CD1c-positive myeloid dendritic cell (primary cell): ENCODE measurements at regions not wholly inside any gene's neighbourhood (a gene's known extent, or its start where the extent isn't known, plus 50 kb on each side); places are given as distances from the start of the nearest gene placed in this dataset.

Experiments
- DNase-seq: peaks from one replicate; pipeline ENCODE4 v3.0.0-alpha.2; 2016; ENCODE audit errors: extremely low spot score

DNA sequence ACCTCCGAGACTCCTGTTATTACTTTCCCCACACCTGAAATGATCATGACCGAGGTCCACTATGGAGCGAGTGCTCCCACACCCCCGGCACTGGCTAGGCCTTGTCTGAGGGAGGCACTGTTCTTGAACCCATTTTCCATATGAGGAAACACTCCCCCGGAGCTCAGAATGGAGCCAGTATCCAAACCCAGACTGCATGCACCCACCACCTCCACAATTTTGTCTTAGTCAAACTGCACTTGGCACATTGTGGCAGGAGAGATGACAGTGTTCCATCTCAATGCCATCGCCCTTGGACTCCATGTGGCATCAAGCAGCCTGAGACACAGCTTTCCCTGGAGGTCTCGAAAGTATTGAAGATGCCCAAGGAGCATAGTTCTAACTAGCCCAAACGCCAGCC lies 154.1 kb downstream of the NUP210 start:
- no peak for DNase-seq

DNA sequence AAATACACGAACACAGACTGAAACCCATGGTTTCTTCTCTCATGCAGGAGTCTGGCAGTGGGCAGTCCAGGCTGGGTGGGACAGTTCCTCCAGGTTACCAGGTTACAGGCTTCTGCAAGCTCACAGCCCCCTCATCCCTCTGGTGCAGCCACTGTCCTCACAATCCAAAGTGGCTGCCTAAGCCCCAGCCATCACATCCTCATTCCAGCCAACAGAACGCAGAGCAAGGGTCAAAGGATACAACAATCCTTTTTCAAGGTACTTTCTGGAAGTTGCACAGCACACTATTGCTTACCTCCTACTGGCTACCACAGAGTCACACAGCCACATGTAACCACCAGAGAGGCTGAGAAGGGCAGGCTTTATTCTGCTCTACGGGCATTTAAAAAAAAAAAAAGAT lies 154.6 kb downstream of the NUP210 start:
- DNase-seq, result no peak

DNA sequence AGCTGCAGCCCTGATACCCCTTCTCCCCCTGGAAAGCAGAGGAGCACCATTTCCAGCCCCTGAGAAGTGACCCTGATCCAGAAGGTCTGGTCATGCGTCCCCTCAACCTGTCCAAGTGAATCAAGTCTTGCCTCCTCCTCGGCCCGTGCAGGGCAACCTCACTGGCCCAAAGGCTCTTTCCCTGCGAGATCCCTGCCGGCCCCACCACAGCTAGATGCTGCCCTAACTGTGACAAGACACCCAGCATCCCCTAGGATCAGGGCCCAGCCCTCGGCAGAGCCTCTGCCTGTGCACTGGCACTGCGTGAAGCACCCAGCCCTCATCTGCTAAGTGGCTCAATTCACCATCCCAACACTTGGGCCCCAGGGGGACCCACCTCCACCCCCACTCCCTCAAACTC lies 155.1 kb downstream of the NUP210 start:
- no peak for DNase-seq

DNA sequence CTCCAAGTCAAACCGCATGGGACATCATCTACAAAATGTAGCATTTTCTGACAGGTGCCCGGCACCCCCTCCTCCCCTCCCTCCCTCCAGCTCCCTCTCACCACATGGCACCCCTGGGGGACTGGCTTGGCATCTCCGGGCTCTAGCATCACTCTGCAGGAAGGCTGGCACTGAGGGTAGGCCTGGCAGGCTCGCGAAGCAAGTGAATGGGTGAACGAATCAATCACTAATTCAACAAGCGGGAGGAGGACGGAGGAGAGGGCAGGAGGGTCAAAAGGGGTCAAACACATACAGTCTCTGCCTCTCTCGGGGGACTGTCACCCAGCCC lies 155.7 kb downstream of the NUP210 start:
- DNase-seq, result no peak

DNA sequence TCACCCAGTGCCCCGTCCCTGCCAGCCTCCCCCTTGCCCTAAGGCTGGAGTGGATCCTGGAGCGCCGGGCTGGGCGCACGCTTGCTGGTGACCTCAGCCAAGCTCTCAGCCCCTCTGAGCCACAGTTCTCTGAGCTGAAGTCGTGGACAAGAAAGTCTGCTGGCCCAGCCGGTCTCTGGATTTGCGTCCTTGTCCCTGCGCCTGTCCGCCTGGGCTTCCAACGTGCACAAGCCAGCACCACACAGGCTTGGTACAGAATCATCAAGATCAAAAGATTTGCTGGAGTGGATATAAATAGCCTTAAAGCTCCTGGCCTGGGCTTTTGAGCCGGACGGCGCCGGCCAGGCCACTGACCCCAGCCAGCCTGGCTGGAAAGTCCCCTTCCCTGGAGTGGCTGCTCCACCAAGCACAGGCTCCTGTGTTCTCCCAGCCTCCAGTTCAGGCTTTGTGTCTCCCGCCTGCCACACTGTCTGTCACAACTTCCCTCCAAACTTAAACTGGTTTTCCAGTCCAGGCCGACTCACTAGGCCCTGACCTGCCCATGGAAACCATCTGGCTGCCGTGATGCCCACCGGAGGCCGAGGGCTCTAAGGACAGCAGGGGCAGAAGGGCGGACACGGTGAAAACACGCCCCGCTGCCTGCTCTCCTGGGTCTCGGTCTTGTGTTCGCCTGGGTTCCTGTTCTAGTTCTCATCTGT lies 156.2 kb downstream of the NUP210 start:
- DNase-seq, result no peak

DNA sequence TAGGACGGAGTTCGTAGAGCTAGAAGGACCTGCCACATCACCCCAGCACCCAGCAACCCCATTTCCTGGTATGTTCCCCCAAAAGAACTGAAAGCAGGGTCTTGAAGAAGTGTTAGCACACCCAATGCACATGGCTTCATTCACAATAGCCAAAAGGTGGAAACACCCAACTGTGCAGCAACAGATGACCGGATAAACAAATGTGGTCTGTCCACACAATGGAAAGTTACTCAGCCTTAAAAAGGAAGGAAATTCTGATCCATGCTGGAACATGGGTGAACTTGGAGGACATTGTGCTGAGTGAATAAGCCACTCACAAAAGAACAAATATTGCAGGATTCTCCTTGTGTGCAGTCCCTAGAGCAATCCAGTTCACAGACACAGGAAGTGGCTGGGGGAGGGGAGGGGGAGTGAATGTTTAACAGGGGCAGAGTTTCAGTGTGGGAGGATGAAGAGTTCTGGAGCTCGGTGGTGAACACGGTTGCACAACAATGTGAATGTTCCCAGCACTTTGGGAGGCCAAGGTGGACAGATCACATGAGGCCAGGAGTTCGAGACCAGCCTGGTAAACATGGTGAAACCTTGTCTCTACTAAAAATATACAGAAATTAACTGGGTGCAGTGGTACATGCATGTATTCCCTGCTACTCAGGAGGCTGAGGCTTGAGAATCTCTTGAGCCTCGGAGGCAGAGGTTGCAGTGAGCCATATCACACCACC lies 157.5 kb downstream of the NUP210 start:
- no peak for DNase-seq

DNA sequence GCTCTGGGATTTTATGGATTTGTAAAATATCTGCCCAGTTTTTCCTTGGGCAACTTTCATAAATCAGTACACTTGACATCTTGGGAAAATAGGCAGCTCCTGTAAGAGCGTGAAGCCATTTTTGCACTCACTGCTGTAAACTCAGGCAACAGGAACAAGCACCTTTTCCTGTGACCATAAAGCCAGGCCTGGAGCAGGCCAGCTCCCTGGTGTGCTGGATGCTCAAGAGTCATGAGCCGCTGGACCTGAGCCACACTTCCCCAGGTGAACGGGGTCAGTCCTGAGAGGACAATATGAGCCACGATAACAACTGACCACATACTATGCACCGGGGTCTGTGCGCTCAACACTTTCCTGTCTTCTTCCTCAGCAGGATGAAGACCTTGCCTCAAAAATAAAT lies 158.2 kb downstream of the NUP210 start:
- no peak for DNase-seq

DNA sequence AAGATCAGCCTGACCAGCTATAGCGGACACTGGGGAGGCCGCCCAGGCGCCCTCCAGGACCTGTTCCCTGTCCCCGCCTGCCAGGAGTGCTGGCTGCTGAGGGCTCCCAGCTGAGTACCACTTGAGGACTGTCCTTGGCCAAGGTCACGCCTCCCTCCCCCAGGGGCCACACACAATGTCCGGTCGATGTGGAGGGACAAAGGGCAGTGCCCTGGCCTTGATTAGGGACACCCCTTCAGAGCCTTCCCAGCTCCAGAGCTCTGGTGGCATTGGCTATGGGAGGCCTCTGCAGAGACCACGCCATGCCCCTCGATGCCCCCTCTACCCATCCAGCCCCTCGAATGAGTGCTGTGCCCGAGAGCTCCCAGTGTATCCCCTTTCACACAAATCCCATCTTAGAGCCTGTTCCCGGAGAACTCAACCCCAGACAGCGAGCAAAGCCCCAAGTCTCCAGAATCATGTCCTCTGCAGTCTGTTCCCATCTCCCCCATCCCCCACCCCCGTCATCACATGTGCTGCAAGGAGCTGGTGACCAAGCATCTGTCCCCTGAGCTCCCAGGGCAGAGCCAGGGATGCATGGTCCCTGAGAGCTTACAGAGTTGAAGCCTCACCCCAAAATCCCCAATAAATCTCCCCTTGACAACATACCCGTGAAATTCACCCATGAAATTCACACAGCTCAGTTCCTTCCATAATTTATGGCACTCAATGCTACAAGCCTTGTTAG lies 158.9 kb downstream of the NUP210 start:
- no peak for DNase-seq

DNA sequence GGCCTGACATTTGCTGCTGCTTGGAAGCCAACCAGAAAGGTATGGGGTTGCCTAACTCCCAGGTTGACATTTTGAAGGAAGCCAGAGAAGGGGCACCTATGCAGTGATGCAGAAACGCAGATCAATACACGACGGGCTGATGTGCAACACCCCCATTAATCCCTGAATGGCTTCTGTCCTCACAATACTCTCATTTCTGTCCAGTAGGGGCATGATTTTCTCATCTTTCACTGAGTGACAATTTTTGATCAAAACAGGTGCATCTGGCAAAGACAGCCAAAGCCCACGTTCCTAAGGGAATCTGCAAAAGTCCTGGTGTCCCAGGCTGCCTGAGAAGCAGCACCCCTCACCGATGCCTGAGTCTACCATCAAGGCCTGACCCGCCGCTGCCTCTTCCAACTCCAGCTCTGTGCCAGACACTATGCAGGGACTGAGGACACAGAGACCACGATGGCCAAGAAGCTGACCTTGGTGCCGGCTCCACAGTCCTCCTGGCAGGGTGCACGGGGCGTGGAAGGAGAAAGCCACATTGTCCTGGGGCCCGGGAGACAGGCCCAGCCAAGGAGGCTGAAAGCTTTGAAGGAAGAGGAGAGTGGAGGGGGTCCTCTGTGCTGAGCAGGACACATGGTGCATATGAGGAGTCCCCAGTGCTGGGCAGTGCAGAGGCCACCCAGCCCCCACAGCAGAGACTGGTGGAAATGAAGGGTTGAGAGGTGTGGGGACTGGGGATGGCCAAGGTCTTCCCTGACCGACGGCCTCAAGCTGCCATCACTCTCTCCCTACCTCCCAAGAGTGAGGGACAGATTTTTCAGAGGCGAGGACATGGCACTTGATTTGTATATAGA lies 159.6 kb downstream of the NUP210 start:
- no peak for DNase-seq

DNA sequence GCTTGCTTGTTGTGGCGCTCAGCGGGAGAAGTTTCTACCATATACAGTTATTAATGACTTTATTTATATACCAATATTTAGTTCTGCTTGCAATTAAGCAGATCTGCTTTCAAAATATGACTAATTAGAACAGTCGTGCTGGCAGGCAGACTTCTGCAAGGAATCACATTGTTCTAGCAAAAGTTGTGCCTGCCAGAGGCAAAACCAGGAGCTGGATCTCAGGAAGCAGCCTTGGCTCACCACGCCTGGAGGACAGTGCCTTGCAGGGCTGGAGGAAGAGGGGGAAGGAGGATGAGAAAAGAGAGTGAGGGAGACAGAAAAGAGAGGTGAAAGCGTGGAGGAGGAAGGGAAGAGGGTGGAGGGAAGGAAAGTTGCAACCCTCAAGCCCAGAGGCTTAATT lies 160.3 kb downstream of the NUP210 start:
- no peak for DNase-seq

DNA sequence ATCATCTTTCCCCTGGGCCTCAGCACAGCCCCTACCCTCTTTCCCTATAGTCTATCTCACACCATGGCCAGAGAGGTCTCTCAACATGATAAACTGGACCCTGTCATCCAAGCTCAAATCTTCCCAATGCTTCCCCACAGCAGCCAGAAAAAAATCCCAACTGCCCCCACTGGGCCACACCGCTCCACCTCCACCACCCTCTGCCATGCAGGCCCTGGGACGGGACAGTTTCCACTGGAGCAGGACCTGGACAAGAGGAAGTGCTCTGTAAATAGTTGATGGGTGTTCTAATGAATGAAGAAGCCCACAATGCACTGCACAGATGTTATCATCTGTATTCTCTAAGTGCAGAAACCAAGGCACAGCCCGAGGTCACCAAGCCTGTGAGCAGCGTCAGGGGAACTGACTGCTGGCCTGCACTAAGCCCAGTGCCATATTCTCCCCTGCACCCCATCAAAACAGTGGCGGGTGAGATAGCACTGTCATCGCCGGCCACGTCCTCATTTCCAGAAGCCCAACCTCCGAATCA lies 161.1 kb downstream of the NUP210 start:
- DNase-seq, result no peak

DNA sequence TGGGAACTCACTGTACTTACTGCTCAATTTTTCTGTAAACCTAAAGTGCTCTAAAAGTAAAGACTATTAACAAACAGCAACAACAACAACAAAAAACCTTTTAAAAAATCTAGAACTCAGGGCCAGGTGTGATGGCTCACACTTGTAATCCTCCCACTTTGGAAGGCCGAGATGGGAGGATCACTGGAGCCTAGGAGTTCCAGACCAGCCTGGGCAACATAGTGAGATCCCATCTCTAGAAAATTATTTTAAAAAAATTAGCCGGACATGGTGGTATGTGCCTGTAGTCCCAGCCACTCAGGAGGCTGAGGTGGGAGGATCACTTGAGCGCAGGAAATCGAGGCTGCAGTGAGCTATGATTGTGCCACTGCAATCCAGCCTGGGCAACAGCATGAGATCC lies 161.8 kb downstream of the NUP210 start:
- no peak for DNase-seq

DNA sequence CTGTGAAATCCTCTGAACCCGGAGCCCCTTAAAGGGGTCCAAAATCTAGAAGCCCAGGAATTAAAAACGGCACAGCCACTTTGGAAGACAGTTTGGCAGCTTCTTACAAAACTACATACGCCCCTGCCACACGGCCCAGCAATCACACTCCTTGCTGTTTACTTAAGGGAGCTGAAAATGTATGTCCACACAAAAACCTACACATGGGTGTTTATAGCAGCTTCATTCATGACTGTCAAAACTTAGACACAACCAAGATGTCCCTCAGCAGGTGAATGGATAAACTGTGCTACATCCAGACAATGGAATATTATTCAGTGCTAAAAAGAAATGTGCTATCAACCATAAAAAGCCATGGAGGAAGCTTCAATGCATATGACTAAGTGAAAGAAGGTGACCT lies 162.5 kb downstream of the NUP210 start:
- DNase-seq, result no peak

DNA sequence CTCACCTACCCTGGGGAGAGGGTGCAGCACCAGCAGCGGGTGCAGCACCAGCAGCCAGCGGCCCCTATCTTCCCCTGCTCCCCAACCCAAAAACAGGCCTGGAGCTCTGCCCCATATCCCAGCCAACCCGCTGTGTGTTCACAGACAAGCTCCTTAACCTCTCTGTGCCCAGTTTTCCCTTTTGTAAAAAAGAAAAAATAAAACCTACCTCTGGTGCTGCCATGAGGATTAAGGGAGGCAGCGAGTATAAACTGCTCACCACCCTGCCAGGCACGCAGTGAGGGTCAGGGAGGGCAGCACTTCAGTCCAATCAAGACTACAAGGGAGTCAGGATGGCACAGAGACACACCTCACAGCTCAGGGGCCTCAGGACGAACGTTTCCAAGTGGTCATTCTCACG lies 163.3 kb downstream of the NUP210 start:
- DNase-seq, result no peak

DNA sequence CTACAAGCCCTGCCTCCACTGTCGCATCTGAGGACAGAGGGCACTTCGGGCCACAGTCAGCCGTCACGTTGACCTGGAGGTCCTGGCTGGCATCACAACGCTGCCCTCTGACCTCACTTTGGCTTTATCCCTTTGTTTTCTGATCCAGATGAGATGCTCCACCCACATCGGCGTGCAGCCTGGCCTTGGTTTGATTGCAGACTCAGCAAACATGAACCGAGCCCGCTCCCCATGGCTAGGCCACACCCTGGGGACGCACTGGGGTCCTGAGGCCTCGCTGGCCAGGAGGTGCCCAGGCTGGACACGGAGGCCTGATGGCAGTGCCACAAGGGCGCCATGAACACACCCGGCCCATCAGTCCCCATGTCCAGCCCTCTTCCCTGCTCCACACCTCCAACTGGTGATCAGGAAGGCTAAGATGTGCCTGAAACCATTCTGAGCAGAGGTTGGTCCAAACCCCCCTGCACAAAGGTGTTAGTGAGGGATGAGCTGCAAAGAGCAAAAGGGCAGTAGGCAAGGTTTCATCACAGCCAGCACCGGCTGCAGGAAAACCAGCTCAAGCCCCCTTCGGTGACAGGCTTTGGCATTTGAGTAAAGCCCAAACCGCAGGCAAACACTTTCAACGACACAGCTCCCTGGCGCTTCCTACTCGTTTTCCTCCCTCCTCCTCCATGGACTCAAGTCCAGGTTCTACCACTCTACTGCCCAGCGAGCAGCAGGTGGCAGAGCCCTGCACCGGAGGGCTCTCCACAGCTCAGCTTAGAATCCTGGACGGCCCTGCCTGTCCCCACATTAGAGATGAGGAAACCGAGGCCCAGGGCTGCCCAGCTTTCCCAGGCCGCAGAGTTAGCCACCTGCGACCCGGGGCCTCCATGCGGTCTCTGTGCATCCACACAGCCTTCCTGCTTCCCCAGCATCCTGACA lies 165.8 kb downstream of the NUP210 start:
- no peak for DNase-seq

DNA sequence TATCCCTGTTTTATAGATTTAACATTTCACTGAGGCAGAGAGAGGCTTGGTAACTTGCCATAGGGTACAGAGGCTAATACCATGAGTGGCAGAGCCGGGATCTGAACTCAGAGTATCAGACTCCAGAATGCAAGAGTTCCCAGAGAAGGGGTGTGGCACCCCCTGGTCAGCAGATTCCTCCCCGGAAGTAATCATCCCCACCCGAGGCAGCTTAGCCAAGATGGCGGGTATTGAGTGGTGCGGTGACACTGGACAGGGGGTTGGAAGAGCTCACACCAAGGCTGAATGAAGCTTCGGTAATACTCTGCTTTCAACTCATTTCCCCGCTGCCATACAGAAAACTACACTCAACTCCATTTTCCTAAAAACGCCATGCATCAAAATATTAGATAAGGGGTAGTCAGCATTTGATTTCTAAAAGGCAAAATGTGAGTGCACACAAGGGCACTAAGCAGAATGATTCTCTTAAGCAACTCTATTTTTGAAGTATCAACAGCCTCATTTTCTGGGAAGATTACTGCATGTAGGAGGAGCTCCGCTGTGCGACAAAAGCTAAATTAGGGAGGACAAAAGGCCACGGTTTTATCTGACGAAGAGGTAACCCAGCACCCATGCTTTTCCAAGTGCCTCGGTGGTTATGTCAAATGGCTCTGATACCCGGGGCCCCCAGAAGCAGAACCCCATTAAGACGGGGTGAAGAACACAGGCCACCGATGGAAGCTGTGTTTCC lies 166.7 kb downstream of the NUP210 start:
- no peak for DNase-seq

DNA sequence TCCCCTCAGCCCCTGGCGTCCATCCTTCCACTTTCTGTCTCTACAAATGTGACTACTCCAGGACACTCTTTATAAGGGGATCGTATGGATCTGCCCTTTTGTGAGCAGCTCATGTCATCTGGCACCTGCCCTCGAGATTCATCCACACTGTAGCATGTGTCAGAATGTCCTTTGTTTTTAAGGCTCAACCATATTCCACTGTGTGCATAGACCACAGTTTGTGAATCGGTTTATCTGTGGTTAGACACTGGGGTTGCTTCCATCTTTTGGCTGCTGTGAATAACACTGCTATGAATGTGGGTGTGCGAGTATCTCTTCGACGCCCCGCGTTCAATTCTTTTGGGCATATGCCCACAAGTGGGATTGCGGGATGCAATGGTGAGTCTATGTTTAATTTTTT lies 167.9 kb downstream of the NUP210 start:
- DNase-seq, result no peak

DNA sequence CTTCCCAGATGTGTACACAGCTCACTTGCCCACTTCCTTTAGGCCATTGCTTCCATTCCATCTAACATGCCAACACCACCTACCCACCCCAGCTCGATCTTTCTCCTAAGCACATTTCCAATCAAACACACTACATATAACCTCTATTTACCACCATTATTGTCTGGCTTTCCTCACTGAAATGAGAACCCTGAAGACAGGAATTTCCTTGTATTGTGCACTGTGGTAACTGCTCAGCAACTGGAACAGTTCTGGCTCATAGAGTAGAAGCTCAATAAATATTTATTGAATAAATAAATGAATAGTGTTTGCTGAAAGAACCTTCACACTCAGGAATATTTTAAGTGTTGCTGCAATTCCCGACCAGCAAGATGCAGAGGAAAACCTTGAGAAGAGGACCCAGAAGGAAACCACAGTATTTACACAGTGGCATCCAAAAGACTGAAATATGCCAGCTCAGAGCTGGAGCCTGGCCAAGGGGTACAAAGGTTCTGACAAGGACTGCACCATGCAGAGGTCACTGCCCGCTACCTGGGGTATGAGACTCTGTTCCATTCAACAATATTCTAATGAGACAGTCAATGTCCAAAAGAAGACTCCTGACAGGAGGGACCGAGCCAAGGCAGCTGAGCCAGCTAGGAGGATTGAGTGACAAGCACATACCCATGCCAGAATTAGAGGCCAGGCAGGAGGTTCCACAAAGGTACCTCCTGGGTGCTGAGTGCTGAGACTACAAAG lies 168.8 kb downstream of the NUP210 start:
- DNase-seq, result no peak

DNA sequence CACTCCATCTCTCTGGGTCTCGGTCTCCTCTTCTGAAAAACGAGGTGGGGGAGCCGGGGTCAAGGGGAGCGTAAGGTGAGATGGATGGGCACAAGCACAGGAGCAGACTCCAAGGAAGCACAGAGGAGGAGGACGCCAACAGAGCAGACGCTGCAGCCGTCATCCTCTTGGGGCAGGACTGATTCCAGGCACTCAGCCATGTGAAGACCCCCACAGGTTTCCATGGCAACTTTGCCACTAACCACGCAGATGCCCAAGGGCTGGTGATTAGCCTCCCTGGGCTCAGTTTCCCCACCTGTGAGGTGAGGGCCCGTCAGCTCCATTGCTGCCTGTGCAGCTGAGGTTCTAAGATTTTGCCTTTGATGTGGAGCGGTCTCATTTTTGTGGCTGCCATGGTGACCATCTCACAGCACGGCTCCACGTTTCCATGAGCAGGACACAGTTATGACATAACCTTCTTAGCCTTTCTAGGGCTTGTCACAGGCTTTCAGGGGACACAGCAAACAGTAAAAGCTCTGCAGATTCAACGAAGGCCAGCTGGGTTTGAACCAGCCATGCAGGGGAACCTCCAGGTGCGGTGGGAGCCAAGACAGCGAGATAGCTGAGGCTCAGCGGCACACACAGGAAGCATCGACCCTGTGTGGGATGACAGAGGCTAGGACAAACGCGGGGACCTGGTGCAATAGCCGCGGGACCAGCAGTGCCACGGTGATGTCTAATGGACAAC lies 170.3 kb downstream of the NUP210 start:
- no peak for DNase-seq
